KMS-11 (cell line): ENCODE measurements at regions not wholly inside any gene's neighbourhood (a gene's known extent, or its start where the extent isn't known, plus 50 kb on each side); places are given as distances from the start of the nearest gene placed in this dataset.

ENCODE experiments used
- H2AFZ ChIP-seq: fragments of 200-600 bp; sonication (generic); 2 replicates; pipeline ENCODE4 v1.6.1; 2016; ENCODE audit warnings: antibody characterized with exemption, mixed run types, low read depth
- H3K27ac ChIP-seq: fragments of 200-600 bp; sonication (generic); 2 replicates; pipeline ENCODE4 v1.6.1; 2016; ENCODE audit warnings: mild to moderate bottlenecking, mixed run types
- H3K27me3 ChIP-seq: fragments of 200-600 bp; sonication (generic); 2 replicates; pipeline ENCODE4 v1.6.1; 2017; ENCODE audit warnings: mild to moderate bottlenecking, low read depth, mixed run types, moderate library complexity; ENCODE audit not compliant: insufficient read depth
- H3K36me3 ChIP-seq: fragments of 200-600 bp; sonication (generic); 2 replicates; pipeline ENCODE4 v1.6.1; 2017; ENCODE audit warnings: mild to moderate bottlenecking, mixed run types; ENCODE audit not compliant: insufficient read depth
- H3K4me1 ChIP-seq: fragments of 200-600 bp; sonication (generic); 2 replicates; pipeline ENCODE4 v1.6.1; 2016; ENCODE audit warnings: mild to moderate bottlenecking, low read depth, mixed run types; ENCODE audit not compliant: poor library complexity, severe bottlenecking
- H3K4me2 ChIP-seq: fragments of 200-600 bp; sonication (generic); 2 replicates; pipeline ENCODE4 v1.7.0; 2016; ENCODE audit warnings: mild to moderate bottlenecking, mixed run types
- H3K4me3 ChIP-seq: fragments of 200-600 bp; sonication (generic); IDR thresholded peaks from 2 replicates; pipeline ENCODE4 v1.6.1; 2017; ENCODE audit warnings: low read depth, low read length, mixed read lengths; ENCODE audit not compliant: insufficient read depth
- H3K79me2 ChIP-seq: fragments of 200-600 bp; sonication (generic); 2 replicates; pipeline ENCODE4 v1.6.1; 2016; ENCODE audit warnings: low read depth, mixed run types; ENCODE audit not compliant: insufficient read depth
- H3K9ac ChIP-seq: fragments of 200-600 bp; sonication (generic); 2 replicates; pipeline ENCODE4 v1.6.1; 2016; ENCODE audit warnings: mild to moderate bottlenecking, mixed run types
- H4K20me1 ChIP-seq: fragments of 200-600 bp; sonication (generic); 2 replicates; pipeline ENCODE4 v1.6.1; 2016; ENCODE audit warnings: mild to moderate bottlenecking, mixed run types; ENCODE audit not compliant: insufficient read depth
- TF ChIP-seq, protein P1 (sequence below): fragments of 200-600 bp; sonication (generic); conservative IDR thresholded peaks from 2 replicates; pipeline ENCODE4 v1.6.1; 2017; ENCODE audit warnings: low read depth, mild to moderate bottlenecking, antibody characterized with exemption, low read length, moderate library complexity, mixed read lengths

DNA sequence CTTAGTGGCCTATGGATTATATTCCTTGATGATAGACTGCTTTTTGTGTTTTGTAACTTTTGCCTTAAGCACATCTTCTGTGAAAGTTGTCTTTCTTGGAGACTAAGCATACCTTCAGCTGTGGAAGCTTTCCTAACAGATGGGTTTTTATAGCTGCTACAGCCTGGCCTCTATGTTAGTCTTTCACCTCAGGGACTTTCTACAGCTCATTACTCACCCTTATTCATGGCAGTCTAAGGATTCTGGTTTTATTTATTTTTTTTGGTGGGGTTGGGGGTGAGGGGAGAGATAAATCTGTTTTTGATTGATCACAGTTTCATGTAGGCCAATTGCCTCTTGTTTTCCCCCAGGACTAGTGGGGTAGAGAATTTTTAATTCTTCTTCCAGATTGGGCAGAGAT lies 219.9 kb downstream of the DKK1 start:
- no peaks in the 10 kb centered on the region for H3K4me1 ChIP-seq
- no peak overlapping the region for H3K27ac ChIP-seq
- no peak overlapping the region for H3K4me3 ChIP-seq
- no peak overlapping the region for H2AFZ ChIP-seq
- H3K9ac ChIP-seq, result no peak overlapping the region
- no peak overlapping the region for H3K4me2 ChIP-seq
- no peaks in the 10 kb centered on the region for H4K20me1 ChIP-seq
- H3K79me2 ChIP-seq, result no peaks in the 10 kb centered on the region
- no peaks in the 10 kb centered on the region for H3K36me3 ChIP-seq
- TF ChIP-seq, protein P1, sequence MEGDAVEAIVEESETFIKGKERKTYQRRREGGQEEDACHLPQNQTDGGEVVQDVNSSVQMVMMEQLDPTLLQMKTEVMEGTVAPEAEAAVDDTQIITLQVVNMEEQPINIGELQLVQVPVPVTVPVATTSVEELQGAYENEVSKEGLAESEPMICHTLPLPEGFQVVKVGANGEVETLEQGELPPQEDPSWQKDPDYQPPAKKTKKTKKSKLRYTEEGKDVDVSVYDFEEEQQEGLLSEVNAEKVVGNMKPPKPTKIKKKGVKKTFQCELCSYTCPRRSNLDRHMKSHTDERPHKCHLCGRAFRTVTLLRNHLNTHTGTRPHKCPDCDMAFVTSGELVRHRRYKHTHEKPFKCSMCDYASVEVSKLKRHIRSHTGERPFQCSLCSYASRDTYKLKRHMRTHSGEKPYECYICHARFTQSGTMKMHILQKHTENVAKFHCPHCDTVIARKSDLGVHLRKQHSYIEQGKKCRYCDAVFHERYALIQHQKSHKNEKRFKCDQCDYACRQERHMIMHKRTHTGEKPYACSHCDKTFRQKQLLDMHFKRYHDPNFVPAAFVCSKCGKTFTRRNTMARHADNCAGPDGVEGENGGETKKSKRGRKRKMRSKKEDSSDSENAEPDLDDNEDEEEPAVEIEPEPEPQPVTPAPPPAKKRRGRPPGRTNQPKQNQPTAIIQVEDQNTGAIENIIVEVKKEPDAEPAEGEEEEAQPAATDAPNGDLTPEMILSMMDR, result no peak
- no peaks in the 10 kb centered on the region for H3K27me3 ChIP-seq

DNA sequence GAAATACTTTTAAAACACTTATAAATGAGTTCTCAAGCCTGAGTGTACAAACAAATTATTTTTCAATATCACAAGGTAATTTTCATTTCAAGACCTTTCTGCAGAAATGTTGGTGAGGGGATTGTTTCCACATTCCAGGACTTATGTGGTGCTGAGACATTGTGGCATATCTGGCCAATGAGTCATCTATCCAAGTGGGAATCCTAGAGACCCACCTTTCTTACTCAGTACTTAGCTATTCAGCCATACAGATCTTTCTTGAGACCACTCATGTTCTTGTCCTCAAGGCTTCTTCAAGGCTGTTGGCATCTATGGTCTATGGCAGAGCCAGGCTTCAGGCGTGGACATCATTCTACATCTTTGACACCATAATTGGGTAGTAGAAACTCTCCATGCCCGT lies 225.4 kb downstream of the DKK1 start:
- Histone ChIP-seq H3K79me2 (no peaks in the 10 kb centered on the region), H2AFZ (no peak overlapping the region), H3K27ac (no peak overlapping the region), H3K4me1 (no peaks in the 10 kb centered on the region), H3K36me3 (no peaks in the 10 kb centered on the region), H3K4me3 (no peak overlapping the region), H4K20me1 (no peaks in the 10 kb centered on the region), H3K9ac (no peak overlapping the region), H3K4me2 (no peak overlapping the region), H3K27me3 (no peaks in the 10 kb centered on the region)
- TF ChIP-seq, protein P1, result no peak

DNA sequence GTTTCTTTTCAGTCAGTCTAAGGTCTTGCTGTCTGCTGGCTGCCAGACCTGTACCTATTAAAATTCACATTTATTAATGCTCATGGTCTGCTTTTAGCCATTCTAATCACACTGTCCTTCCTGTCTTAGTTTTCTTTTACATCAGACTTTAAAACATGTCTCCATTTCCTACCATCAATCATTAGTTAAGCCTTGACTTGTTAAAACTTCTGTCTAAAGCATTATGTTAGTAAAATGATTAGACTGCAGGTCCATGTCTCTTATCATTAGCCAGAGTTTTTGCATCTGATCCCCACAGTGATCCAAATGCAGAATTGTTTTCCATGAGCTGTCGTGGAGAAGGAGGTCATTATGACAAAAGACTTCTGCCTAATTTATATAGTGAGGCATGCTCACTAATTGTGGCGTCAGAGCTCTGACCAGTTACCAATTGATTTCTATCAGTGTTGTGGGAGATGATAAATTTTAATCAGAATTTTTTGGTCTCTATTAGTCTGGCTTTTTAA lies 226.5 kb downstream of the DKK1 start:
- TF ChIP-seq, protein P1, result no peak
- Histone ChIP-seq H3K36me3 (no peaks in the 10 kb centered on the region), H3K27ac (no peak overlapping the region)

DNA sequence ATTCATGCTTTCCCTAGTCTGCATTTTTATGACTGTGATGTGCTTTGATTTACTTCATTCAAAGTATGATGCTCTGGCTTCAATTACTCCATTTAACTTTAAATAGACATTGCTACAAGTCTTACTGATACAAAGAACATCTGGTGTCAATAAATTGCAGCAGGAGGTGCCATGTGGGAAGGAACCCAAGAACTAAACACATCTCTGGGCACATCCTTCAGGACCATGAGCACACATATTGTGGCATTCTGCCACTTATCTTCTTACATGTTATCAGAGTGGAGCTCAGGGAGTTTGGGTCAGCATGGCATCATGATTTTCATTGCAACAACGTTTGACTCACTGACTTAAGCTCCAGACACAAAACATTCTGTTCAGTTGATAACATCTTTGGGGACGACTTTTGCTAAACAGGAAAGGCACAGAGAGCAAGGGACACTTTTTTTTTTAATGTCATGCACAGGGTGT lies 227.0 kb downstream of the DKK1 start:
- H3K27me3 ChIP-seq, result no peaks in the 10 kb centered on the region
- no peaks in the 10 kb centered on the region for H3K4me1 ChIP-seq
- no peaks in the 10 kb centered on the region for H3K79me2 ChIP-seq
- H2AFZ ChIP-seq, result no peak overlapping the region
- TF ChIP-seq, protein P1, result no peak
- no peaks in the 10 kb centered on the region for H3K36me3 ChIP-seq
- no peak overlapping the region for H3K4me2 ChIP-seq
- H3K27ac ChIP-seq, result no peak overlapping the region
- H3K9ac ChIP-seq, result no peak overlapping the region
- H3K4me3 ChIP-seq, result no peak overlapping the region
- H4K20me1 ChIP-seq, result no peaks in the 10 kb centered on the region

More for the DNA sequence above, 226.5 kb downstream of the DKK1 start:
- Histone ChIP-seq H3K4me3 (no peak overlapping the region), H3K79me2 (no peaks in the 10 kb centered on the region), H3K4me1 (no peaks in the 10 kb centered on the region), H3K27me3 (no peaks in the 10 kb centered on the region), H2AFZ (no peak overlapping the region), H4K20me1 (no peaks in the 10 kb centered on the region), H3K9ac (no peak overlapping the region), H3K4me2 (no peak overlapping the region)
